COLO668 (cell line): ENCODE measurements at regions not wholly inside any gene's neighbourhood (a gene's known extent, or its start where the extent isn't known, plus 50 kb on each side); places are given as distances from the start of the nearest gene placed in this dataset.

Experiments
- DNase-seq: peaks from one replicate; lab custom pipeline; 2025; ENCODE audit not compliant: unreplicated experiment; lab: John Stamatoyannopoulos, UW

DNA sequence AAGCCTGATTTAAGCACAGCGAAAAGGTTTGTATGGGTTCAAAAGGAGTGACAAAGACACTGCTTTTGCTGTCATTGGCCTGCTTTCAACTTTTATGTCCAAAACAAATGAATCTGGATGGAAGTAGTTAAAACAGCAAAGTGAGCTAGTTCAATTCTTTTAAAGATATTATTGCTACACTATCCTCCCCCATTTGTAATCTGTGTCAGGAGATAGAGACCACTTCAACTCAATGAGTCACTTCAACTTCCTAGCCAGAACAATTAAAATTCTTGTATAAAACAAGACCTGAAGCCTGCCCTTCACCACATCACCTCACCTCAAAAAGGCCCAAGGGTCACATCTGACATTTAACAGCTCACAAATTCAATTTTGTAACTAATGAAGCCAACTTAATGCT lies 364.1 kb upstream of the LYPLAL1 start:
- no peak for DNase-seq

GRCh38 chr1:218810306-218810705 lies 363.4 kb upstream of the LYPLAL1 start:
- no peak for DNase-seq

DNA sequence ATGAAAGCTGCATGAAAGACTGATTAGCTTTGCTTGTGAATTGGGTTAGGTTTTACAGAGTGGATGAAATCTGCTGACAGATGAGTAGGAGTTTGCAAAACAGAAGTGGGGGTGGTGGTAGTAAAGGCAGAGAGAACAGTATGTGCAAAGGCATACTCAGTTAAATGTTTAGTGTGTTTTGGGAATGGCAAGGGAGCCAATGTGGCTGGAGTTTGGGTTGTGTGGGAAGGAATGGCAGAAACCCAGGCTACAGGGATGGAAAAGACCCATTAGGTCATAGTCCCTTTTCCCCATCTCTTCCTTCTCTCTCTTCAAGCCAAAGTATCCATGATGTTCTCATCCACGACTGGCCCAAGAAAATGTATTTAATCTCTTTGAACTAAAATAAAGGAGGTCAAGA lies 362.2 kb upstream of the LYPLAL1 start:
- DNase-seq = no peak

DNA sequence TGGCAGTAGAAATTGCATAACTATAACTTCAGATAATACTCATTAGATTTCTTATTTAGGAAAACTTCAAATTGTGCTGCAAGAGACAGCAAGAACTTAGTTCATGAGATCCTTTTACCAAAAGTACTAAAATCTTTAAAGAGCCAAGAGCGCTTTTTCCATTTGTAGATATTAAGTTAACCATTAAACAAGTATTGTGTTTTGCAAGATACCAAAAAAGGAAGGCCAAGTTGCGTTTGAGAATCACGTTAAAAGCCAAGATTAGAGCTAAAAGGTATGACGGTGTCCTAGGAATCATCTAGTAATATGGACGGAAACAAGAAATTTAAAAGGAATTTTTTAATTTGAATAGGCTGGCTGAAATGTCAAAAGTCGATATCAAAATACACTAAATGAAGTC lies 361.3 kb upstream of the LYPLAL1 start:
- DNase-seq = no peak

GRCh38 chr1:218813237-218813636 lies 360.4 kb upstream of the LYPLAL1 start:
- DNase-seq = no peak

DNA sequence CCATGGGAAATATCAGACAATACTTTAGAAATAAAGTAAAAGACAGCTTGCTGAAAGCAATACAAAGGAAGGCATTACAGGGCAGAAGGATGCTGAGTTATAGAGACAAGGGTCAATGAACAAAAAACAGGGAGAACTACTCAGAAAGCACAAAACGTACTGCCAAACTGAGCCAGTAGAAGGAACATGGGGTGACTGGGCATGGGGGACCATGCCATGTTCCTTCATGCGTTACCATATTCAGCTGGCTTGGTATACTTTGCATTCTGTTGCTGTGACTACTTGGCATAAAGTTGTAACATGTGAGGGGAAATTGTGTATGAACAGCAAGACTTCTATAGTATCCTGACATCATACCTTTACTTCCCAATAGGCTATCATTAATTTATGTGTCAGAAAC lies 358.6 kb upstream of the LYPLAL1 start:
- DNase-seq = no peak

- DNase-seq = no peak
Measured at GRCh38 chr1:218817071-218817470, 356.6 kb upstream of the LYPLAL1 start.

GRCh38 chr1:218817691-218818465 lies 355.8 kb upstream of the LYPLAL1 start:
- DNase-seq = no peak

- DNase-seq = no peak
Measured at GRCh38 chr1:218823291-218823900, 350.3 kb upstream of the LYPLAL1 start.

DNA sequence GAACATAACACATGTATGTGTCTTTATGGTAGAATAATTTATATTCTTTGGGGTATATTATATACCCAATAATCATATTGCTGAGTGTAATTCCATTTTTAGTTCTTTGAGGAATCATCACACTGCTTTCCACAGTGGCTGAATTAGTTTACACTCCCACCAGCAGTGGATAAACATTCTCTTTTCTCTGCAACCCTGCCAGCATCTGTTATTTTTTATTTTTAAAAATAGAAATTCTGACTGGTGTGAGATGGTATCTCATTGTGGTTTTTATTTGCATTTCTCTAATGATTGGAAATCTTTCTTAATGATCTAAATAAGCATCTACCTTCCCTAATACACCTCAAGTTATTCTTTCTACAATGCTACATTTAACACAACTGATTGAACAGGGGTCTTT lies 346.2 kb upstream of the LYPLAL1 start:
- no peak for DNase-seq

- DNase-seq = no peak
Measured at GRCh38 chr1:218828125-218828650, 345.5 kb upstream of the LYPLAL1 start.

GRCh38 chr1:218829097-218829496 lies 344.6 kb upstream of the LYPLAL1 start:
- DNase-seq = no peak

- DNase-seq = no peak
Measured at GRCh38 chr1:218835609-218836008, 338.1 kb upstream of the LYPLAL1 start.

- no peak for DNase-seq
Measured at GRCh38 chr1:218836264-218836663, 337.4 kb upstream of the LYPLAL1 start.

DNA sequence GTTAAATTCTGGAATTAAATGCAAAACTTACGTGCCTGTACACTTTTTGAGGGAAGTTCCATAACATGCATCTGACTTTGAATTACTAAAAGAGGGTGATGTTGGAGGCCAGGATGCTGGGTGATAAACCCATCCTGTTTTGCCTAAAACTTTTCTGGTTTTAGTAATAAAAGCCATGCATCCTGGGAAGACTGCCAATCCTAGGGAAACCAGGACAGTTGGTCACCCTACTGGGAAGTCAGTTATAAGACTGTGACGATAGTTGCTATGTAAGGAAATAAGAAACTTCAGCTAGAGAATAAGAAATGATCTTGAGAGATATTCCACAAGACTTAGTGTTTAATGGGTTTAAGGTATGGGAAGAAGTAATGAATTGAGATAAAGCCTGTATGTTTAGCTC lies 336.6 kb upstream of the LYPLAL1 start:
- DNase-seq = no peak

GRCh38 chr1:218845589-218845988 lies 328.1 kb upstream of the LYPLAL1 start:
- DNase-seq = no peak

- no peak for DNase-seq
Measured at GRCh38 chr1:218846181-218846580, 327.5 kb upstream of the LYPLAL1 start.

DNA sequence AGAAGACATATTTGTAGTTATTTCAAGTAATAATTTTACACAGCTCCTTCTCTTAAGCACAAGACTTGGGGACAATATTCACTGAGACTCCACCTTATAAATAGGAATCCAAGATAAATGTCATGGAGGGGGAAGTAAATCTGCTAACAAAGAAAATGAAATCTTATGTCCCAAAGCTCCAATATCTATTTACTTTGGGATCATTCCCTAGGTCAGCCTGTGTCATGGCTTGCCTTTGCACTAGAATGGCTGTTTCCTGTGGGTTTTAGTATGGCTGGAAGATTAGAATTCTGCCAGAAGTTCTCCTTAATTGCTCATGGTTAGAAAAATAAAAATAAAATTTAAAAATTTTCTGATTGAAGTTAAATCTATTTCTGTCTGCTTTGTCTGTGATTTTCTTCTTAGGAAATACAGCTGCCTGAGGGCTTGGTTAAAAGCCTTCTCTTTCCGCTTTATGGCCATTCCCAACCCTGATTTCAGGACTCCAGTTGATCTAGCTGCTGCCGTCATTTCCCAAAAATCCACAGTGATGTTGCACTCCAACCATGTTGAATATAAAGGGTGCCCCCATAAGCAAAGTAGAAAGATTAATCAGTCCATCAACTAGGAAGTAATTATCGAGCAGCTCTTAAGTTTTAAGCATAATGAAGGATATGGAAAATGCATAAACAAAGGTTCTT lies 326.4 kb upstream of the LYPLAL1 start:
- no peak for DNase-seq

- no peak for DNase-seq
Measured at GRCh38 chr1:218848009-218848408, 325.7 kb upstream of the LYPLAL1 start.

- no peak for DNase-seq
Measured at GRCh38 chr1:218850367-218850766, 323.3 kb upstream of the LYPLAL1 start.

- no peak for DNase-seq
Measured at GRCh38 chr1:218851586-218851985, 322.1 kb upstream of the LYPLAL1 start.

- DNase-seq = no peak
Measured at GRCh38 chr1:218852527-218852926, 321.2 kb upstream of the LYPLAL1 start.
